ENCODE measurements at regions not wholly inside any gene's neighbourhood (a gene's known extent, or its start where the extent isn't known, plus 50 kb on each side); places are given as distances from the start of the nearest gene placed in this dataset.

DNA sequence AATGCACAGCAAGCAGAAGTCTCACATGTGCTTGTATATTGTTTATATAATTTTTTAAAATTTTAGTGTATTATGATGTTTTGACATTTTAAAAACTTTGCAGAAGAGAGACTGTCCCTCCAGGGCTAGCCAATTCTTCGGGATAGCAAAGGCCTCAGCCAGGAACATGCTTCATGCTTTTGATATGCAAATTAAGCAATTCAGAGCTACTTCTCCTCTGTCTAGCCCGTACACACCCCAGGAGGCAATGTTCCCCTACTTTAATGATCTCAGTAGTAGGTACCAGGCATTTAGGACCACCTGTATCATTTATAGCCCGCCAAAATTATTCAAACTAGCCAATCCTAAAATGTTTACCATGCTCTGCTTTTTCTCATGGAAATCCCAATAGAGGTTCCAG lies 1116.2 kb downstream of the OLFM4 start:
- DNase-seq (ENCODE audit: low spot score) = no peak

DNA sequence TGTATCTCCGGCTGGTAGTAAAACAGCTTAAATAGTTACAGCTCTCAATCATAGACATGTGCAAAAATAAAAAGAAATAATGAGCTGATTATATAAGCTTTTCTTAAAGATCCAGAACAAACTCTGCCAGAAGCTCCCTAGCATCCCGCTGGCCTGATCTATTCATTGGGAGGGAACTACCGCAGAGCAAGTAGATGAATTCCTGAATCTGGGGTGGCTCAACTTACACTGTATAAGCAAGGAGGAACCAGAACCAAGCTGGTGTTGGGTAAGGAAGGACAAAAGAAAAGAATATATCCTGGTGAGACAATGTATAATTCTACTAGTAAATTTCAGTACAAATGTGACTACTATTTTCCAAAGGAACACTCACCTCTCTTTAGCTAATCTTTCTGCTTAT lies 1122.2 kb downstream of the OLFM4 start:
- intact Hi-C loops (cut with DNase I) = no loop called here
- no peak for DNase-seq (ENCODE audit: low spot score)

More for the DNA sequence above, 1116.2 kb downstream of the OLFM4 start:
- intact Hi-C loops (cut with DNase I) = no loop called here

DNA sequence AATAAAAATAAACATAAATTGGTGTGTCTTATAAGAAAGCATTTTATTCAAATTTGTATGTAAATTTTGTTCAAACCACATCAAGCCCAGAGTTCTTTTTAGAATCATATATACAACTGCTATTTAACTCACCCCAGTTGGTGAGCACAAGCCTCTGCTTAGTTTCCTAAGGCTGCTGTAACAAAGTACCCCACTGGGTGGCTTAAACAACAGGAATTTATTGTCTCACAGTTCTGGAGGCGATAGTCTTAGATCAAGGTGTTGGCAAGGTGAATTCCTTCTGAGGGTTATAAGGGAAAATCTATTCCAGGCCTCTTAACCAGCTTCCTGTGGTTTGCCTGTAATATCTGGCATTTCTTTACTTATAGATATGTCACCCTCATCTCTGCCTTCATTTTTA lies 1133.5 kb downstream of the OLFM4 start:
- intact Hi-C loops (cut with DNase I) = no loop called here
- DNase-seq (ENCODE audit: low spot score) = no peak

DNA sequence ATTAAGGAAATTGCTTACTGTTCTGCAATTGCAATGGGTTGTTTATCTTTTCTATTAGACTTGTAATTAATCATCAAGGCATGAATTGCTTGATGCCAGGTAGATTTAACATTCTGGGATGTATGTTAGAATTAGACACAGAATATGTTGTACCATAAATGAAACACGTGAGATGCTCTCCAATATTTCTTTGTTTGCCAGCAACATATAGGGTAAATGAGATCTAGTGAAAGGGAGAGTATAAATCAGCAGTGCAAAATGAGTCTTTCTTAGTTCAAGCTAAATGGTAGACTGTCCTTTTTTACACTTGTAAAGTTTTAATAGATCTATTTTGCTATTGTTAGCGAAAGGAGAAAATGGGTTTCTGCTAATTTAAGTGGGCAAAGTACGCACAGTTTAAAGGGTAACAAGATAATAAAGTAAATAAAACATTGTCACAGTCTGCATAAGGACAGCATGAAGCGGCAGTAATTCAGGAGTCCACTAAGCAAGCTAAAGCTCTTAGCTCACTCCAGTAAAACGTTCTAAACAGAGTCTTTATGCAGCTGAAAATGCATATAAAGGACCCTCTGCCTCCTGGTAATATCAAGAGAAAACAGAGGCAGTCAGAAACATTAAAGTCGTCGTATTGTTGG lies 1137.1 kb downstream of the OLFM4 start:
- intact Hi-C loops (cut with DNase I) = no loop called here
- no peak for DNase-seq (ENCODE audit: low spot score)

DNA sequence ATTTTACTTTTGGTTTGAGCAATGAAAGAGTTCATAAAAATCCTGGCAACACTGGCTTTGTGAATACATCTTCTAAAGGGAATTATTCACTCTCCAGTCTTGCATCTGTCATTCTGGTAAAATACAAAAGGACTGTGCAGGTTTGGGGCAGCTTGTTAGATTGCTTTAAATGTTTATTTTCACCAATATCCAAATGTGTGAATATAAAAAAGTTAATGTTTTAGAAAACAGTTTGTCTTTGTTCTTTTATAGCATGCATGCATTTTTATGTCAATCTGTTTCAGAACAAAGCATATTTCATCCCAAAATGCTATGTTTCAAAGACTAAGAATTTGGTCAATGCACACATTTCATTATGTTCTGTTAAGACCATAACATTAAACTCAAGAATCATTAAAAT lies 1145.4 kb downstream of the OLFM4 start:
- DNase-seq (ENCODE audit: low spot score) = no peak
- intact Hi-C loops (cut with DNase I) = no loop called here

DNA sequence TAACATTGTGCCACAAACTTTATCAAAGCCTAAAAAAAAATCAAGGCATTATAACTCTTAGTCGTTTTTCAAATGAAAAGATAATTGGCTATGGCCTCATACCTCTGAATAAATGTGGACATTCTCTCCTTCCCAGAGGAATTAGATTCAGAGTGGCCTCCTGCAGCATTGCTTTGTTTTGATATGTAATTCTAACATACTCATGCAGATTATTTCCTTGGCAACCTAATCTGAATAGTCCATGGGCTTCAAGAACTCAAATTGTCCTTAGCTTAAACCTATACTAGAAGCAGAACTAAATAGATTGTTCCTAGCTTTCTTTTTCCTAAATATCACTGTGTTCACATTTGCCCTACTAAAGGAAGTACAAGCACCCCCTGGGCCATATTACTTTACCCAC lies 1146.9 kb downstream of the OLFM4 start:
- no peak for DNase-seq (ENCODE audit: low spot score)
- intact Hi-C loops (cut with DNase I) = loop anchor here in 1 of 2 donors (5.0 kb wide), 1 partner anchor 603 kb away; no protein-coding TSS in a partner anchor

DNA sequence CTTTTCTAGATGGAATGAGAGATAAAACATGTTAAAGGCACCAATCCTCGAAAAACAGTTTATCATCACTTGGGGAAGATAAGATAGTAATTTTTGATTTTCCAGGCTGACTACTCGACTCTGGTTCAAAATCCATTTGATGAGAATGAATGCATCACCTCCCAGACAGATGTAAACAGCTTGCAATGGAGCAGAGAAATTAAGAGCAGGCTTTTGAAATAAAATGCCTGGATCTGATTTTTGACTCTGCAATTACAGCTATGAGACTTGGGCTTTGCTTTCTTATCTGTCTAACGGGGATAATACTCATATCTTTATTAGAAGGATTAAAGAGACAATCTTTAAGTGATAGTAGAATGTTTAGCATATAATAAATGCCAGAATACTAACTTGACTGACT lies 1148.9 kb downstream of the OLFM4 start:
- intact Hi-C loops (cut with DNase I) = loop anchor here in 1 of 2 donors (5.0 kb wide), 1 partner anchor 605 kb away; no protein-coding TSS in a partner anchor
- DNase-seq (ENCODE audit: low spot score) = no peak

DNA sequence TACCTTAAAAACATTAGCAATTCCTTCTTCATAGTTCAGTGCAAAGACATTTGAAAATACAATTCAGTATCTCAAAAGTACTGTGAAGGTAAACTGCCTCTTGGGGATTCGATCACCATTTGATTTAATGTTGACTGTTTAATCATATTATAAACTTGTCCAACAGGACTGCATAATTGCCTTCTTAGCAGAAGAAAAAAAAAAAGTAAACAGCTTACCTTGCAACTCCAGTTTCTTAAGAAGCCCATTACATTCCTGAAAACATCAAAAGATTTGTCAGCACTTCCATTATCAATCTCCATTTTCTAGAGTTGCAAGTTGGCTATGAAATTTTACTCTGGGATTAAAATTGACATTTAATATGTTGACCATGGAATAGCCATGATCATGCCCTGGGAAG lies 1154.6 kb downstream of the OLFM4 start:
- intact Hi-C loops (cut with DNase I) = no loop called here
- DNase-seq (ENCODE audit: low spot score) = no peak

DNA sequence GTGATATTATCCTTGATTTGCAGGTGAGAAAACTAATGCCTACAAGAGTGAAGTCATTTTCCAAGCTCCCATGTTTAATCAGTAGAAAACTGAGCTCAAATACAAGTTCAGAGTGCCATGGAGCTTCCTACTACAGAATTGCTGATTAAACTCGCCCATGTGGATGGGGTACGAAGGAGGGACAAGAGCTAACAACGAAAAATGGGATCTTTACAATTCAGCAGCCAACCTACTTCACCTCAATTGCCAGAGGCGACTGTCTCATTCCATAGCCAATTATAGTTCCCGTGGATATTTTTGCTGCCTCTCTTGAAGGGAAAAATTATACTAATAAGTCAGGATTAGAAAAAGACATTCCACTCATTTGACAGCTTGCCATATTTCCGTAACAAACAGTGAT lies 1155.1 kb downstream of the OLFM4 start:
- intact Hi-C loops (cut with DNase I) = no loop called here

DNA sequence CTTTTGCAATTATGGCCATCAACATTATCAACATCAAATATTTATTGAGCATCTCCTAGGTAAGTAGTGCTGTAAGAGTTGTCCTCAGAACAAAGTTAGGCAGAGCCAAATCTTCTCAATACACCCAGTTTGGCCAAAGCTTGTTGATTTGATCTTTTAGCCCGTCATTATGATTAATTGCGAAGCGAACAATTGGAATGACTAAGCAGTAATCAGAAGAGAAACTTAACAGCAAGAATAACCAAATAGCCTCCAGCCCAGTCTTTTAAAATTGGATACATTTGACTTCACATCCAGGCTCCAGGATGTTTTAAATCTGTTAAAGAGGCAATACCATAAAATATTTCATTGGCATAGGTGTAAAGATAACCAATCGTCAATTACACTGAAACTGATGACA lies 1156.0 kb downstream of the OLFM4 start:
- intact Hi-C loops (cut with DNase I) = no loop called here

More for the DNA sequence above, 1155.1 kb downstream of the OLFM4 start:
- no peak for DNase-seq (ENCODE audit: low spot score)

DNA sequence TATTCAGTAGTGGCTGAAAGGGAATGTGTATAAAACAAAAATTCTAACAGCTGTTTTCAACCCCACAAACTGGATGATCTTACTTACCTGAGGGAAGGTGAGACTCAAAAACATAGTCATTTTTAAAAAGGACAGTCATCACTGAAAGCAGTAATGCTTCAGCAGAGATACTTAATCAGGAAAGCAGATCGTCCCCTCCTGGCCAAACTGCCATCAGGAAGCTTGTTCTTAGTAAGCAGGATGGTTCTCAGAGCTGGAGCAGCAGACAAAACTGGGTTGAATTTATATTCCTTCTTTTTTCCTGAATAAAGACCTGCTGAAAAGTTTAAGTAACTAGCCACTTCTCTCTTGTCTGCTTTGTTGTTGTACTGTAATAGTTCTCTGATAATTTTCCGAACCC lies 1156.5 kb downstream of the OLFM4 start:
- intact Hi-C loops (cut with DNase I) = no loop called here
- DNase-seq (ENCODE audit: low spot score) = no peak

More for the DNA sequence above, 1156.0 kb downstream of the OLFM4 start:
- no peak for DNase-seq (ENCODE audit: low spot score)

DNA sequence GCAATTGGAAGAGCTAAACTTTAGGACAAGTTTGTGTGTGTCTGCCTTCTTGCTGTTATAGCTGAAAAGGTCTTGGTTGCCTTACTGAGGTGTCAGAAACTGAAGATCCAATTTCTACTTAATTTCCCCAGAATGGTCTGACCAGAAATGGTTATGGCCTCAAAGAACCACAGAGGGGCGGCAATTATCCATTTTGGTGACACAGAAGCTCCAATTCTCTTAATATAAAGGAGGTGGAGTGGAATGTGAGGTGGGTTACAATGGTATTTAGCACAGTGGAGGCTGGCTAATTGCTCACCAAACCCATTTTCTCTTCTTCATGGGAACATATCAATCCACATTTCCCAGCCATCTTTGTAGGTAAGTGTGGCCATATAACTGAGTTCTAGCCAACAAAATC lies 1157.2 kb downstream of the OLFM4 start:
- DNase-seq (ENCODE audit: low spot score) = no peak
- intact Hi-C loops (cut with DNase I) = no loop called here

DNA sequence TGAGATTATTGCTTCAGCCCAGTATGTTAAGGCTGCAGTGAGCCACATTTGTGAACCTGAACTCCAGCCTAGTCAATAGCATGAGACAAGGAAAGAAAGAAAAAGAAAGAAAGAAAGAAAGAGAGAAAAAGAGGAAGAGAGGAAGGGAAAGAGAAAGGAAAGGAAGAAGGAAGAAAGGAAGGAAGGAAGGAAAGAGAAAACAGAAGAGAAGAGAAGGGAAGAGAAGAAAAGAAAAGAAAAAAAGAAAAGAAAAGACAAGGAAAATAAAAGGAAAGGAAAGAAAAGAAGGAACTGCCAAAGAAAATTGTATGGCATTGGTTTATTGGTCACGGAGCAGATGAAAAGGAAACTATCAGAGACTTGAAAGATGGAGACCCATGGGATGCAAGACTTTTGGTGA lies 1158.8 kb downstream of the OLFM4 start:
- intact Hi-C loops (cut with DNase I) = no loop called here
- no peak for DNase-seq (ENCODE audit: low spot score)

DNA sequence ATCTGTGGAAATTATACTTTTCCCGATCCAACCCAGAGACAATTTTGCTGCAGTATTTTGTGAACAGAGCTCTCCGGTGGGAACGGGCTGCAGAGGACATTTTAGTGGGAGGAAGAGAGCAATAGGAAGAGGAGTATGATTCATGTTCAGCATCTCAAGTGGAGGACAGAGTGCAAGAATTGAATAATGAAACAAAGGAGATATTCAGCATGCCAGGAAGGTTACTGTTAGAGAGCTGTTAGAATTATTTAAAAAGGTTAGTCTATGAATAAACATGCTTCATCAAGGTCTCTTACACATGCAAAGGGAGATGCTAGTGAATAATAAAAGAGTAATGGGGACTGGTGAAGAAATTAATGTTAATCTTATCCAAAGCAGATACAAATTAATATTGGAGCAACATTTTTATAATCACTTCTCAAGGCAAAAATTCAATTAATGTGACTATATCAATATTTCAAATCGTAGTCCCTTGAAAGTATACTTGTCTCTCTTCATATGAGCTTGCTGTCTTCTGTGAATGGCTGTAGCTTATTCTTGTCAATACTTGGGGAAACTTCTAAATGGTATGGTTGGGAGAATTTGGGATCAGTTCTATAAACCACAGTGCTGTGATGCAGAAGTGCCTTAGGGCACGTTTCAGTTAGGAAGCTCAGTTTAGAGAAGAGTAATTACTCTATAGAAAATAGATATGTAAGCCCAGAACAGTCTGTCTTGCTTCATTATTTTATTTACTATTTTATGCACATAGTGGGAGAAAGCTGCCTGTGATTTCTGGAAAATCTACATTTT lies 1165.8 kb downstream of the OLFM4 start:
- intact Hi-C loops (cut with DNase I) = no loop called here
- DNase-seq (ENCODE audit: low spot score) = no peak

DNA sequence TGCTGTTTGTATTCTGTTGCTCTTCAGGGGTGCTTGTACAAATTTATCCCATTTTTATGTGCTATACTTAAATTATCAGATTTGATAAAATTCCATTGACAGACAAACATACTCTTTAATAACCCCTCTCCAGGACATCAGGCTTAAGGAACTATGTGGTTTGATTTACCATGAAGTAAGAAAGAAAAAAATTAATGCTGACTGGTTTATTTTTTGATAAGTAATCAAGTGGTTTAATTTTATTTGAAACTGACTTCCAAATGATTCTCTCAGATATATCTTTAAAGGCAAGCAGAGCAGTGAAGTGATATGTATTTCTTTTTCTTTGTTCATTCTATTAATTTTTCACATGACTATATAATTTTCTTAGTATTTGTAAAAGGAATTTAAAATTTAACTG lies 1168.1 kb downstream of the OLFM4 start:
- intact Hi-C loops (cut with DNase I) = no loop called here

DNA sequence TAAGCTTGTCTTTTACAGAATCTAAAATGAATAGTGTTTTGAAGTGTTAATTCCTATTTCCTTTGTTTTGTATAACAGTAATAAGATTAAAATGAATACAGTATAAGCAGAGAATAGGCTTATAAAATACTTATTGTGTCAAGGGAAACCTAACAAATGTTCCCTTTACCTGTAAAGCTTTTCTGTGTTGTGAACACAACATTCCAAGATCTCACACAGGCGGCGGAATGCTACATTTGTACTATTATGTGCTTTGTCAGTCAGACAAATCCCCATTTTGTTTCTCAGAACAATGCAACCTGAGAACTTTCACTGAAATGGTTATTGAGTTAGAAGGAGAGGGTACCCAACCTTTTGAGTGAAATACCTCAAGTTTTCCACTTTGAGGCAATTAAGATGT lies 1170.3 kb downstream of the OLFM4 start:
- intact Hi-C loops (cut with DNase I) = no loop called here
- no peak for DNase-seq (ENCODE audit: low spot score)

More for the DNA sequence above, 1168.1 kb downstream of the OLFM4 start:
- no peak for DNase-seq (ENCODE audit: low spot score)

DNA sequence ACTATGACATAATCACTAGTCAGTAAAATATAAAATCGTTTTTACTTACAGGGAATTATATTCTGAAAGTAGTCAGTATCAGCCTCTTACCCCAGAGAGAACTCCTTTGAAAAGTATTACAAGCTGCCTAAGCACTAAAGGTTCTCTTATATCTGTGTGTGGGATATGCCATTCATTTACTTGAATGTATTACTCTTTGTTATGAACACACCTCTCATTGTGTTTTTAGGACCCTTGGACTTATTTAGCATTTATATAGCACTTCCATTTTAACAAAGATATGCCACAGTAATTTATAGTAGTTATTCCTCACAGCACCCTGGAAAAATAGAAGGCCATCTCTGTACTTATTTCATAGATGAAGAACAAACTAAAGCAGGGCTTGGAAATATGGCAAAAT lies 1178.0 kb downstream of the OLFM4 start:
- intact Hi-C loops (cut with DNase I) = no loop called here
- no peak for DNase-seq (ENCODE audit: low spot score)

DNA sequence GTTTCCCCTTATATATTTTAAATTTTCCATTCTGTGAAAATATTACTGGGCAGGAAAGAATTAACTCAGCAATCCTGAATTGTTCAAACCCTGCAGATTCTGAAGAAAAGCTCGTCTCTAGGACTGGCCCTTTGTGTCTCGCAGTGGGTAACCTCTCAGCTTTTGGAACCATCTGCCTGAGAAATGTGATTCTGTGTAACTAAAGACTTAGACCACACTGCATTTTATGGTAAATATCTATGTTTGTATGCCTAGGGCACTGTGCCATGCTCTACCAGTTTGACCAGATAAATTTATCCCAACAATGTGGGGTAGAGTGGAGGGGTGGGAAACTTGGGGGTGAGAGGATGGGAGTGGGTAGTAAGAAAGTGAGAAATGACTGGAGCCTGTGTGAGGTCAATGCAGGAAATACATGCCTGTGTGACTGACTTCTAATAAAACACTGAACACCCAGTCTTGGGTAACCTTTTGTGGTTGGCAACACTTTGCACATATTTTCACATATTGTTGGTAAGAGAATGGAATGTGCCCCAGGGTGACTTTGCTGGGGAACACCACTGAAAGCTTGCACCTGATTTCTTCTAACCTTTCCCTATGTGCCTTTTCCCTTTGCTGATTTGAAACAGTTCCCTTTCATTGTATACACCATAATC lies 1181.9 kb downstream of the OLFM4 start:
- DNase-seq (ENCODE audit: low spot score) = no peak
- intact Hi-C loops (cut with DNase I) = no loop called here

DNA sequence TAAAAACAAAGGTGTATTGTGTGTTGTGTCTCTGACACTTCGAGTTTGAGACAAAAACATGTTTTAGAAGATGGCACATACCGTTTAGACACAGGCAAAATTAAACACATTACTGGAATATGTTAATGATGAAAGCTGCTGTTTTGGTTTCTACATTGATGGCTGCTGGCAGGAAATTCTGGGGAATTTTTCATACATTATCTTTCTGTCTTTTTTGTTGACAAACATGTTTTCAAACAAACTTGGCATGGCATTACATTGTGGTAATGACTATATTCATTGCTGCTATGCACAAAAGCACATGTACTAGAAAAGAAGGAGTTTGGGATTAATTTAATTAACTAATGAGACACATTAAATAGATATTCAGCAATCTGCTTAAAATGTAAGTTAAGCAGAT lies 1187.6 kb downstream of the OLFM4 start:
- intact Hi-C loops (cut with DNase I) = no loop called here
- DNase-seq (ENCODE audit: low spot score) = no peak

DNA sequence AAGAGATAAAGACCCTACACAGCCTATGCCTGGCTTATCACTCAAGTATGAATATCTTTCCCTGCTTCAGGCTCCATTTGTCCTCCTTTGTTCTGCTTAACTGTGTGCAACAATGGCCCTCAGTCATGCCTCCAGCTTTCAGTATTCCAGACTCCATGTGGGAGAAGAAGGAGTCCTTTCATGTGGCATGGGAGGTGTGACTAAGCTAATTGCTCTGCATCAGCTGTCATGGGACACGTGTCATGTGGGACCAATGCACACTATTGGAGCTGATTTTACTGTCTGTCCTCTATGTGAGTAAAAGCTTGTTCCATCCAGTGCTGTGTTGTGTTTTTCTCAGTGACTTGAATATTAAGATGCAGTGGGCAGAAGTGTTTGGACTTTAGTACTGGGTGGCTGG lies 1198.3 kb downstream of the OLFM4 start:
- intact Hi-C loops (cut with DNase I) = no loop called here

DNA sequence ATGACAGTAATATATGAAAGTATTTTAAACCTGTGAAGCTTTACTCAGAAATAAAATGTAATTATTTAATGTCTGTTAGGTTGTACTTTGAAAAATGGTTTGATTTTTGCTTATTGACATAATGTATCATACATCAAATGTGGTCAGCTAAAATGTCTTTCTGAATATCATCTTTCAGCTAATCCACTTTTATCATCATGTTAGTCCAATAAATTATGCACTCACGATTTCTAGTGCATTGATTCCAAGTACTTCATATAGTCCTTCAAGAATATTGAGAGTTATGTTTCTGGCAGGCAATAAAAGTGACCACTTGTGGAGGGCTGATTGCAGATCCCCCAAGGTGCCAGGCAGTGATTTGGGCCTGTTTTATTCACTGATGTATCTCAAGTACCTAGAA lies 1204.1 kb downstream of the OLFM4 start:
- DNase-seq (ENCODE audit: low spot score) = no peak
- intact Hi-C loops (cut with DNase I) = no loop called here

More for the DNA sequence above, 1198.3 kb downstream of the OLFM4 start:
- no peak for DNase-seq (ENCODE audit: low spot score)

Measured in posterior vena cava (tissue), 2 donors.